ENCODE measurements at regions not wholly inside any gene's neighbourhood (a gene's known extent, or its start where the extent isn't known, plus 50 kb on each side); places are given as distances from the start of the nearest gene placed in this dataset.

DNA sequence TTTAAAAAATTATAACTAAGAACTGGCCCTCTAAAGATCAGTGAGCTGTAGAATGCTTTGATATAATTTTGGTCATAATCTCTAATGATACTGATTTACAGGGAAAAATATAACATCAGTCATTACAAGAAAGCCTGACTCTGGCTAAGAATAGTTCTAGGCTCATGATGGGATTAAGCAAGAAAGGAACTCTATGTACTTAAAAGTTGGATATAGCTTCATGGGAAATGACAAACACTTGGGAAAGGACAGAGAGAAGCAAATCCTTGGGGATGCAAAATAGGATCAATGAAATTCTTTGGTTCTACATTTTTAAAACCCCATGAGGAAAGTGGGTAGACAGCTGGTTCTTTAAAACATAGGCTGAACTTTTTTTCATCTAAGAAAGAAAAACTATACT lies 472.7 kb upstream of the NR2F2 start:
- in situ Hi-C loops (cut with HindIII; ENCODE audit: low sequenced_read_pairs) = no loop called here

GRCh38 chr15:95860406-95860805 lies 470.1 kb upstream of the NR2F2 start:
- in situ Hi-C loops (cut with HindIII; ENCODE audit: low sequenced_read_pairs) = loop anchor here (5.0 kb wide), 1 partner anchor 58 kb away; no protein-coding TSS in a partner anchor

- in situ Hi-C loops (cut with HindIII; ENCODE audit: low sequenced_read_pairs) = loop anchor here (5.0 kb wide), 1 partner anchor 62 kb away; no protein-coding TSS in a partner anchor
Measured at GRCh38 chr15:95864467-95864886, 466.0 kb upstream of the NR2F2 start.

GRCh38 chr15:95865330-95865739 lies 465.2 kb upstream of the NR2F2 start:
- in situ Hi-C loops (cut with HindIII; ENCODE audit: low sequenced_read_pairs) = no loop called here

GRCh38 chr15:95866711-95867440 lies 463.6 kb upstream of the NR2F2 start:
- in situ Hi-C loops (cut with HindIII; ENCODE audit: low sequenced_read_pairs) = no loop called here

- in situ Hi-C loops (cut with HindIII; ENCODE audit: low sequenced_read_pairs) = no loop called here
Measured at GRCh38 chr15:95868450-95868849, 462.1 kb upstream of the NR2F2 start.

- in situ Hi-C loops (cut with HindIII; ENCODE audit: low sequenced_read_pairs) = no loop called here
Measured at GRCh38 chr15:95868970-95869369, 461.5 kb upstream of the NR2F2 start.

DNA sequence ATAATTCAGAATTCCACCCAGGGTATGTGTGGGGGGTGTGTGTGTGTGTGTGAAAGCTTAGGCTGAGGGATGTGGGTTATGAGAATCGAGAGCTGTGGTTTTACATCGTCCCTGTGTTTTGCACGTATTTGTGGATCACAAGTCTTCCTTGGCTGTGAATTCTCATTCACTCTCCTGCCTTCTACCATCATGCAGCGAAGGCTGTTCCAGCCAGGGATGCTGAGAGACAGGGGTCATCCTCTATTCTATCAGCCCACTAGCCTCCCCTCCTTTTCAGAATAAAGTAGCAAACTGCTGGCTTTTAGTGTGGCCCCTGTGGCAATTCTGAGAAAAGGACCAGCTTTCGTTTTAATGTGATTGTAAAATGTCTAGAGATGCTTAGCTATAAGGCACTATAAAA lies 460.6 kb upstream of the NR2F2 start:
- in situ Hi-C loops (cut with HindIII; ENCODE audit: low sequenced_read_pairs) = no loop called here

- in situ Hi-C loops (cut with HindIII; ENCODE audit: low sequenced_read_pairs) = no loop called here
Measured at GRCh38 chr15:95872366-95872771, 458.1 kb upstream of the NR2F2 start.

DNA sequence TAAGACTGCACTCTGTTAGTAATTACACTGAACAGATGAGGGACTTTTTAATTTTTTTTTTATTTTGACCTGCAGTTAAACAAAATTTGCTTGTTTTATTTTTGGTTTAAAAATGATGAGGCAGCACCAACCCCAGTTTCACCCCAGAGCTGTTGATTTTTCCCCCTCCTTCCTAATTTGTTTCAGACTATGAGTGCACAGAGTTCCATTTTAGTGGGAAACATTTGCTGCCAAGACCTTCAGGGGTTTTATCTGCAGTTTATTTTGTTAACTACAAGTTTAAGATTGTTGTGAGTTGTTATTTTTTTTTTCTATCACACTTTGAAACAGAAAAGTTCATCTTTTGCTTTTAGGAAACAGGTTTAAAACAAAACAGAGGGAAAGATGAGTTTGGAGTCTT lies 455.9 kb upstream of the NR2F2 start:
- in situ Hi-C loops (cut with HindIII; ENCODE audit: low sequenced_read_pairs) = no loop called here

- in situ Hi-C loops (cut with HindIII; ENCODE audit: low sequenced_read_pairs) = no loop called here
Measured at GRCh38 chr15:95875121-95875643, 455.3 kb upstream of the NR2F2 start.

DNA sequence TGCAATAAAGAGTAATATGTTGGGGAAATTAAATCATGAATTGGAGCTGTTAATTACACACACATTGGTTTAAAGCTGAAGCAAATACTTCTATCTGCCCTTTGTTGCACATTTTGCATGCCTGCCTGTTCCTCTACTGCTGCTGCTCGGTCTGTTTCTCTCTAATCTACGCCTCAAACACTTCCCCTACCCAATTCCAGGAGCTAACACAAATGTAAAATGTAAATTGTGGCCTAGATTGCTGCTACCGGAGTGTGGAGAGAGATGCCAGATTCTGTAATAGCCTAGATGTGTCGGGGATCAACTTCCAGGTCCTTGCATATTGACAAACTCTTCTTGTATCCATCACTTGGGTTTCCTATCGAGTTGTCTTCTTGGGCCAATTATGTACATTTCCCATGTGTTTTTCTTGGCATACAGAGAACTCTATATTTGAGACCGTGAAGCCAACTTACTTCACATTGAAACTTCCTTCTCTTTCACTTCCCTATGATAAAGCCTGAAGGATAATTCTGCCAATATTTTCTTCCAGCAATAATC lies 450.4 kb upstream of the NR2F2 start:
- in situ Hi-C loops (cut with HindIII; ENCODE audit: low sequenced_read_pairs) = no loop called here

- in situ Hi-C loops (cut with HindIII; ENCODE audit: low sequenced_read_pairs) = no loop called here
Measured at GRCh38 chr15:95880630-95881029, 449.9 kb upstream of the NR2F2 start.

GRCh38 chr15:95883064-95883463 lies 447.4 kb upstream of the NR2F2 start:
- in situ Hi-C loops (cut with HindIII; ENCODE audit: low sequenced_read_pairs) = no loop called here

DNA sequence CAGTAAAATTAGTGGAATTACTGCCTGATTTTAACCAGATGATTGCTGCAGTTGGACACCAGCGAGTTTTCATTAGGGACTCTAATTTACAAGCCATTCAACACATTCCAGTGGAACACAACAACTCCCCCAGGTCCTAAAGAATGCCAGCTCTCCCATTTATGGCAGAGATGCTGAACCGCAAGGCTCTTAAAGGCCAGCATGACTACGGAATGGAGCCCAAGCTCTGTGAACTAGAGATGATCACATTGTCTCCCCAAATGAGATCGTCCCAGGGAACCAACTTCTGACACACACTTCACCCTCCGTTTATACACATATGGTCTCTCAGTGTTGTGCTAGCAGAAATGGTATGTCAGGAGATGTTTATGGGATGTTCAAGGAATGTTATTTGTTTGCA lies 446.2 kb upstream of the NR2F2 start:
- in situ Hi-C loops (cut with HindIII; ENCODE audit: low sequenced_read_pairs) = no loop called here

- in situ Hi-C loops (cut with HindIII; ENCODE audit: low sequenced_read_pairs) = no loop called here
Measured at GRCh38 chr15:95887666-95888390, 442.7 kb upstream of the NR2F2 start.

- in situ Hi-C loops (cut with HindIII; ENCODE audit: low sequenced_read_pairs) = no loop called here
Measured at GRCh38 chr15:95888762-95889161, 441.7 kb upstream of the NR2F2 start.

GRCh38 chr15:95894407-95894956 lies 436.0 kb upstream of the NR2F2 start:
- in situ Hi-C loops (cut with HindIII; ENCODE audit: low sequenced_read_pairs) = no loop called here

GRCh38 chr15:95895508-95895907 lies 435.0 kb upstream of the NR2F2 start:
- in situ Hi-C loops (cut with HindIII; ENCODE audit: low sequenced_read_pairs) = no loop called here

DNA sequence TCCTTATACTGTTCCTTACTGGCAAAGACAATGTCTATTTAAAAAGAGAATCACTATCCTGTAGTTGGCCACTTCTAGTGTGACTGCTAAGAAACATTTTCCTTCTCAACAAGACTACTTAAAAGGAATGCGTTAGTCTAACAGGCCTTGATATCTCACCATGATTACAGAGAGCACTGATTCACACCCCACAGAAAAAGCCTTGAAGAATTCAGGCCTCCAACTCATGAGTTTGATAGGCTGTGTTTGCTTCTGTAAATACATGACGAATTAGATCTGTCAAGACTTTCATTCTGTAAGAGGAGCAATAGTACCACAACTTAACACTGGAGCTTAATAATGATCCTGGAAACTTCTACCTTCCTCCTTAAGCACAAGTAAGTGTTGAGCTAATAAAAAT lies 432.8 kb upstream of the NR2F2 start:
- in situ Hi-C loops (cut with HindIII; ENCODE audit: low sequenced_read_pairs) = no loop called here

GRCh38 chr15:95898761-95899160 lies 431.7 kb upstream of the NR2F2 start:
- in situ Hi-C loops (cut with HindIII; ENCODE audit: low sequenced_read_pairs) = no loop called here
